Activated CD8-positive, alpha-beta memory T cell treated with anti-CD3 and anti-CD28 coated beads for 36 hours (primary cell): ENCODE measurements at regions not wholly inside any gene's neighbourhood (a gene's known extent, or its start where the extent isn't known, plus 50 kb on each side); places are given as distances from the start of the nearest gene placed in this dataset.
"Not testable (repeated sequence)": the region's sequence is repeated elsewhere in the genome, so short reads cannot be mapped to it uniquely, and the experiment has no call there.

Experiments used
- CTCF ChIA-PET: fragments of 350-600 bp; sonication (Branson Sonifier 250); formaldehyde crosslinking; loops from one replicate; lab custom pipeline; 2021; ENCODE audit warnings: antibody characterized with exemption; lab: Charles Lee
- POLR2A ChIA-PET: fragments of 350-600 bp; sonication (Branson Sonifier 250); formaldehyde crosslinking; loops from one replicate; lab custom pipeline; 2021; ENCODE audit warnings: antibody characterized with exemption; lab: Charles Lee

DNA sequence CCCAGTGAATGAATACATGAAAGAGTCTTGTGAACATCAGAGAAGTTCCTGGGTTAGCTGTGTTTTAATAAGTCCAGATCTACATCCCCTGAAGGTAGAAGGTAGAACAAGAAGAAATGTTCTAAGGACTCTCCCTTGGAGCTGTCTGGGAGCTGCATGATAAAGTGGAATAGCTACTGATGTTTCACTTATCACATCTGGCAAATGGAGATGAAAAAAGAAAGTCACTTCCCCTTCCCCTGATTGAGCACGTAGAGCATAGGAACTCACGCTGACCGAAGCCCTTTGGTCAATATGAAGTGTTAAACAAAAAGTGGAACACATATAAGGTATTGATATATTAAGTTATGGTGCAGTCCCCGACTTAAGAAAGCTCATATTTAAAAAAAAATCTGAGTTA, 53.2 kb upstream of the PARP1 start:
- CTCF ChIA-PET: no interaction called here
- POLR2A ChIA-PET: no interaction called here

- CTCF ChIA-PET: no interaction called here
- POLR2A ChIA-PET: no interaction called here
These were observed 56.2 kb upstream of the PARP1 start for GRCh38 chr1:226463925-226464586.

- CTCF ChIA-PET, POLR2A ChIA-PET: not testable (repeated sequence)
These were observed 56.7 kb upstream of the PARP1 start for GRCh38 chr1:226464587-226464971.

GRCh38 chr1:226466296-226466695, 58.4 kb upstream of the PARP1 start:
- ChIA-PET CTCF (no interaction called here), POLR2A (no interaction called here)

GRCh38 chr1:226467443-226467842, 59.5 kb upstream of the PARP1 start:
- ChIA-PET POLR2A (no interaction called here), CTCF (interaction anchor here (0.6 to 1.2 kb wide), 2 partner anchors 10 to 202 kb away, joined by 3 to 4 read pairs; no protein-coding TSS in a partner anchor)

DNA sequence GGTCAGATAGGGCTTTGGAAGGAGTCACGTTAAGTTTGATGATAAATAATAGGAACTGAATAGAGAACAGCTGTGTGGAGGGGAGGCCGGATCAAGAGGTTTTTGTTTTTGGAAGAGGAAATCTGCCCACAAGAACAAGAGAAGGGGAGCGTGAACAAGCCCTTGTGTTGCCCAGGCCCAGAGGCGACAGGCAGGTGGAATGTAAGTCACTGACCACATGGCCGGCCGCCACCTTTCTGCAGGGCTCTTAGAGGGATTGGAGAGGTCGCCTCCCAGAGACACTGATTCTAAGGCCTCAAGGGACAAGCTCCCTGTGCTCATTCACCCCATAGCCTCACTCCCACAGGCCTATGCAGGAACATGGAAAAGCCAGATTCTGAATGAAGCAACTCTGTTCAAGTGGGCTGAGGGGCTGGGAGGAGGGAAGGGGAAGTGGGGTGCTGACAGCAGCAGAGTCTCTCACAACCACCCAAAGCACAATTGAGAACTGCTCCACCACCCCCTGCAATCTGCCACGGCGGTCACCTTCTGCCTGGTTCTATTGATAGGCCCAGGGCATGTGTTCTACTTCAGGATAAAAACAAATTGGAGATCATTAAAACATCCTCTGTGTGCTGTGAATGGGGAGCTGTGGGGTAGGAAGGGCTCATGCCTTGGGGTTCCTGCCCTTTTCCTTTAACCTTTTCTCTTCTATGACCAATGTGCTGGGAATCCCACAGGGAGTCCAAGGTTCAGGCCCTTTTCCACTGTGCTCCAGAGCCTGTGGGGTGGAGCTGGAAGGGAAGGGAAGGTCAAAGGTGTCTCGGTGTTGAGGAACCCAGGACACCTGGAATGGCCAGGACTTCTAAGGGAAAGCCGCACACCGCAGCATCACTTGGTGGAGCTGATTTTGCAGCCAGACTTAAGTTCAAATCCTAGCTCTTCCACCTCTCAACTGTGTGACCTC, 63.3 kb upstream of the PARP1 start:
- ChIA-PET POLR2A (no interaction called here), CTCF (no interaction called here)

DNA sequence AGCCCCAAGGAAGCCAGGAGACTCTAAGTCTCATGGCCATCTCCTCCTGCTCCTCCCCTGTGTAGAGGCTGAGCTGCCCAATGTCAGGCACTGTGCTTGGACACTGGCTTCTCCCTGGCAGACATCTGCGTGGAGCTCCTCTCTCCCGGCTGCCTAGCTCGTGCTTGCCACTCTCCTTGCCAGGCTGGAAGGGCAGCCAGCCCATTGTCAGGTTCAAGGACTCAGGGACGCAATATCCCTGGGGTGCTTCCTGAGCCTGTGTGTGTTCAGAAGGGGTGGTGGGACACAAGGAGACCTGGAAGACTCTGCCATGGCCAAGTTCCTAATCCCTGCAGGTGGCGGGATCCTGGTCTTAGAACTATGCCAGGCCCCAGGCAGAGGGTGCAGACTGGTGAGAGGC, 65.4 kb upstream of the PARP1 start:
- POLR2A ChIA-PET: no interaction called here

DNA sequence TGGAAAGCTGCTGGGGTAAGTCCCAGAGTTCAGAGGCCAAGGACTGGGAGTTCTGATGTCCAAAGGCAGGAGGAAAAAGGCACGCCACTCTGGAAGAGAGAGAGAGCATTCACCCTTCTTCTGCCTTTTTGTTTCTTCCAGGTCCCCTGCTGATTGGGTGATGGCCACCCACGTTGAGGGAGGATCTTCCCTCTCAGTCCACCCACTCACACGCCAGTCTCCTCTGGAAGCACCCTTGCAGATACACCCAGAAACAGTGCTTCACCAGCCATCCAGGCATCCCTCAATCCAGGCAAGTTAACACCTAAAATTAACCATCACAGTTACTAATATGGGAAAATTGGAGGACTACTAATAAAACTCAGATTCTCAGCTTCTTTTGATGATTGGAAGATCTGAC, 66.1 kb upstream of the PARP1 start:
- ChIA-PET CTCF (no interaction called here), POLR2A (no interaction called here)

More for the DNA sequence above, 65.4 kb upstream of the PARP1 start:
- CTCF ChIA-PET: no interaction called here

DNA sequence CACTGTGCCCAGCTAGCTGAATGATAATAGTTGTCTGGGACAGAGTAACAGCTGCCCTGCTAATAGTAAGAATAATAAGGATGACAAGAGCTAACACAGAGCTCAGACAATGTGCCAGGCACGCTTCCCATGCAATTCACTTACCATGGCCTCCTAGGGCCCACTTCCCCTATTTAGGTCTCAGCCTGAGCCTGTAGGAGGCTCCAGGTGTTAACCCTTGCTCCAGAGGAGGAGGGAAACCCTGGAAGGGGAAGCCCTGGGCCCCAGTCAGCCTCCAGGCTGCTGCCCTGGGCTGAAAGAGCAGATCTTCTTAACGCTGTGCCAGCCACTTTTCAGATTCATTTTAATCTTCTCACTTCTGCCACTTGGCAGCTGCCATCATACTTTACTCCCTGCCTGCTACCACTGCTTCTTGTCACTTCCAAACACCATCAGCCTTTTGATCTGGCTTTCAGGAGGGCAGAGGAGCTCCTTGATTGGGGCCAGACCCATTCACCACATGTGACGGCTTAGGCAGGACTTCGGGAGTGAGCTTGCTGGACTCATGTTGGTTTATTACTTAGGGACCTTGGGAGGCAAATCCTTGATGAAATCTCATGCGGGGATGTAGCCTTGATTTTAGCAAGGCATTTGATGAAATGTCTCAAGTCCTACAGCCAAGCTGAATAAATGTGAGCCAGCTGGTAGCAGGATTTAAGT, 66.7 kb upstream of the PARP1 start:
- POLR2A ChIA-PET: no interaction called here
- CTCF ChIA-PET: interaction anchor here (0.5 kb wide), 1 partner anchor 28 kb away, joined by 3 read pairs; no protein-coding TSS in a partner anchor

DNA sequence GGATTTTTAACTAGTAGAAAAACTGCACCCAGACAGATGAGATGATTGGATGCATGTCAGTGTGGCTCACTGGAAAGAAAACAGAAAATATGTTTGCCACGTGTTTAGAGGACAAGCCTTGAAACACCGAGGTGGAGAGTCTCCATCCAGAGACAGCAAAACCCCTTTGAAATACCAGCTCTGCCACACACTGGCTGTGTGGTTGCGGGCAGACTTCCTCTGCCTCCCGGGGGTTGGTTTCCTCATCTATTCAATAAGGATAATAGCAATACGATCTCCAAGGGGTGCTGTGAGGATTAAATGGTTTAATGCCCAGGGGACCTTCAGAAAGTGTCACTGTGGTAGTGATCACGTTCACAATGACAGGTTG, 67.2 kb upstream of the PARP1 start:
- CTCF ChIA-PET: interaction anchor here (0.5 kb wide), 1 partner anchor 28 kb away, joined by 3 read pairs; no protein-coding TSS in a partner anchor
- POLR2A ChIA-PET: no interaction called here

DNA sequence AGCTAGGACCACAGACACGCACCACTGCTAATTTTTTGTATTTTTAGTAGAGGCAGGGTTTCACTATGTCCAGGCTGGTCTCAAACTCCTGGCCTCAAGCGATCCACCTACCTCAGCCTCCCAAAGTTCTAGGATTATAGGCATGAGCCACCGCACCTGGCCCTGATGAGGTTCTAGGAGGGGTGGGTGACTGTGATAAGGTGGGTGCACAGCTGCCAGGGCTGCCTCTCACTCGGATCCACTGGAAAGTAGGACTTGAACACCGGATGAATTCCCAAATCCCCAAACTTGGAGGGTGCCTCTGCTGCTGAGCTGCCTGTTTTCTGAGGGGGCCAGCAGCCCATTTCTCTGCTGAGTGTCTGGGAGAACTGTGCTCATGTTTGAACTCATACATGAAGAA, 68.2 kb upstream of the PARP1 start:
- ChIA-PET POLR2A (no interaction called here), CTCF (no interaction called here)

DNA sequence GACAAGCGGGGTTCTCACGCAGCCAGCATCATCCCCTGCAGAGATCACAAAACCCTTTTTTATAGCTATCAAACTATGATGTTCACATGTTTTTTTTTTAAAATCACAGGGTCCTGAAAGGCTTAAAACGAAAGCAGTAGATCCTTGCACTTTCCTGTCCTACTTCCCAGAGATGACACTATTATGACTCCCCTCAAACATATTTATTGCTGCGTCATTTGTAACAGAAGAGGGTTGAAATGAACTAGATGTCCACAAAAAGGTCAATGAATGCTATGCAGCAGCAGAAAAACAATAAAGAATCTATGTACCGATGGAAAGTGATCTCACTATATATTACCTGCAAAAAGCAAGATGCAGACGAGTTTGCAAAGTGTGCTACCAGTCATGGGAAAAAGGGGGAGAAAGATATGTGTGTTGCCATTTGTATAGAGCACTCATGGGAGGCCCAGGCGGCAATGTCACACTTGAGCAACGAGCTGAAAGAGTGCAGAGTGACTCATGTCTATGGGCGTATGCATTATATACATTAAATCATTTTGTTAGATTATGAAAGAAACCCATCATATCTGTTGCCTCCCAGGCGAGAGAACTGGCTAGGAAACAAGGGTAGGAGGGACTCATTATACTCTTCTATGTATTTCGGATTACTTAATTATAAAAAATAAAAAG, 68.9 kb upstream of the PARP1 start:
- ChIA-PET CTCF (no interaction called here), POLR2A (no interaction called here)

GRCh38 chr1:226479474-226479873, 69.1 kb upstream of the STUM start:
- CTCF ChIA-PET: no interaction called here
- POLR2A ChIA-PET: no interaction called here

DNA sequence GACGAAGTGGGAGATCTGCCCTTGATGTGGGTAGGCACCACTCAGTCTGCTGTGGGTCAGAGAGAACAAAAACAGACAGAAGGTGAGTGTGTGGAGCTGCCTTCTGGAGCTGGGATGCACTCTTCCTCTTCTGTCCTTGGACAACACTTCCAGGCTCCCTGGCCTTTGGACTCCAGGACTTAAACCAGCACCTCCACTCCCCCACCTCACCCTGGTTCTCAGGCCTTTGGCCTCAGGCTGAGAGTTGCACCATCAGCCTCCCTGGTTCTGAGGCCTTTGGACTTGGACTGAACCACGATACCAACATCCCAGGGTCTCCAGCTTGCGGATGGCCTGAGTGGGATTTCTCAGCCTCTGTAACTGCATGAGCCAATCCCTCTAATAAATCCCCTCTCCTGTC, 68.1 kb upstream of the STUM start:
- ChIA-PET POLR2A (no interaction called here), CTCF (no interaction called here)

GRCh38 chr1:226481133-226481532, 67.4 kb upstream of the STUM start:
- ChIA-PET POLR2A (no interaction called here), CTCF (no interaction called here)

GRCh38 chr1:226482196-226482595, 66.4 kb upstream of the STUM start:
- CTCF ChIA-PET: no interaction called here
- POLR2A ChIA-PET: no interaction called here

DNA sequence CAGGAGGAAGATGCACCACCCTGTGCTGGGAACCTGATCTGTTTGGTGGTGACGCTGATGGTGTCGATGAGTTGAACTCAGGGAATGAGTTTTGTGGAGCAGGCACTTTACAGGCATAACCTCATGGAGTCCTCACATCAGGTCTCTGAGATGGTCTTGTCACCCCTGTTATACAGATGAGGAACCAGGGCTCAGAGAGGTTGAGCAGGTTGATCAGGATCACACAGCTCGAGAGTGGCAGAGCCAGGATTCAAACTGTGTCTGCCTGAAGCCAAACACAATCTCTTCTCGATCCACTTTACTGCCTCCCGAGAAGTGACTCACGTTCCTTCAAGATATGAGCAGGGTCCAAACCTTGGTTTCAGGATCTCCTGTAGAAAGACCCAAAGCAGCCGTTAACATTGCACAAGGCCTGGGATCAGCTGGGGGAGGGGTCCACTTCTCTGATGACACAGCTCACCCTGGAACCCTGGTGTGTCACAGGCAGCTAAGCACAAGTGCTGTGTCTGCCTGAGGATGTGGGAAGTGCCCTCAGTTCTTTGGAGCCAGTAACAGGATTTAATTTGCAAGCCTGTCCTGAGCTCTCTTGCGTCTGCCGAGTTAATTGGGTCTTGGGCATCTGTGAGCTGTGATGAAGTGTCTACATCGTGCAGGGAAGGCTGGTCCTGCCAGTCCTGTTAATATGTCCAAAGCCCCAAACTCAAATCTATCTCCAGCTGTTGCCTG, 65.4 kb upstream of the STUM start:
- ChIA-PET POLR2A (no interaction called here), CTCF (no interaction called here)

DNA sequence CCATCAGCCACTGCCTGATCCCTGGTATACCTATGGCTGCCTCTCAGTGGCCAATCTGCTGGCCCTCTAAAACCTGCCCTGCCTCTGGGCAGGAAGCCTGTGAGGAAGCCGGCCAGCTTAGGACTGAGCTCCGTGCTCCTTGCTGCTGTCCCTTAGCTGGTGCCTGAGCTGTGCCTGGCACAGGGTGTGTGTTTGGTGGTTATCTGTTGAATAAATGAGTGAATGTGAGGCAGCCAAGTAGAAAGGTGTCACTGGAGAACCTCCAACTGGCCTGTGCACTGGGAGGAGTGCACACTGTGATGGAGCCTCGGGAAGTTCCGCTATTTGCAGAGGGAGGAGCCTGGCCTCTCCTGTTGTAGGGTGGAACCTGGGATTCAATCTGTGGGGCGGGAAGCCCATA, 63.4 kb upstream of the STUM start:
- POLR2A ChIA-PET: no interaction called here
- CTCF ChIA-PET: no interaction called here

DNA sequence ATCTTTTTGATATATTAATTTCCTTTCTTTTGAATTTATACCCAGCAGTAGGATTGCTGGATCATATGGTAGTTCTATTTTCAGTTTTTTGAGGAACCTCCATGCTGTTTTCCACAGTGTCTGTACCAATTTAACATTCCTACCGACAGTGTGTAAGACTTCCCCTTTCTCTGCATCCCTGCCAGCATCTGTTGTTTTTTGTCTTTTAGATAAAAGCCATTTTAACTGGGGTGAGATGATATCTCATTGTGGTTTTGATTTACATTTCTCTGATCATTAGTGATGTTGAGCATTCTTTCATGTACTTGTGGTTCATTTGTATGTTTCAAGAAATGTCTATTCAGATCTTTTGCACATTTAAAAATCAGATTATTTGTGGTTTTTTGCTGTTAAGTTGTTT, 62.4 kb upstream of the STUM start:
- ChIA-PET POLR2A (no interaction called here), CTCF (no interaction called here)
